H1 (cell line): ENCODE measurements at regions not wholly inside any gene's neighbourhood (a gene's known extent, or its start where the extent isn't known, plus 50 kb on each side); places are given as distances from the start of the nearest gene placed in this dataset.

ENCODE experiments used
- CHD7 ChIP-seq: fragments of 300-600 bp; sonication (generic); IDR thresholded peaks from 2 replicates; pipeline ENCODE4 v1.7.1; 2012; ENCODE audit warnings: low read length, moderate library complexity, mild to moderate bottlenecking, inconsistent platforms; ENCODE audit not compliant: insufficient replicate concordance
- CTCF ChIP-seq, 3 experiments: IDR thresholded peaks; 1 replicate in 2 of 3; 2 replicates in 1 of 3; pipeline versions ENCODE4 v1.5.1 to v1.6.1; 2011; ENCODE audit warnings: low read length in 3 of 3, mild to moderate bottlenecking in 3 of 3, inconsistent platforms in 2 of 3, low read depth in 1 of 3, moderate library complexity in 1 of 3; ENCODE audit not compliant: insufficient read depth in 1 of 3; ENCODE audit errors: control extremely low read depth in 1 of 3
- E2F6 ChIP-seq: IDR thresholded peaks from 2 replicates; pipeline ENCODE4 v1.6.1; 2012; ENCODE audit warnings: inconsistent platforms
- GTF2F1 ChIP-seq: IDR thresholded peaks from 2 replicates; pipeline ENCODE4 v1.6.1; 2012; ENCODE audit warnings: low read depth, low read length, improper control_type of control experiment, borderline replicate concordance
- NRF1 ChIP-seq: IDR thresholded peaks from 2 replicates; pipeline ENCODE4 v1.6.1; 2011; ENCODE audit warnings: mild to moderate bottlenecking, low read depth, low read length, improper control_type of control experiment
- POLR2A ChIP-seq, 2 experiments: IDR thresholded peaks; 1 replicate in 1 of 2; 2 replicates in 1 of 2; pipeline ENCODE4 v1.6.1; 2011; ENCODE audit warnings: low read depth in 2 of 2, low read length in 2 of 2, mild to moderate bottlenecking in 2 of 2; ENCODE audit errors: control extremely low read depth in 1 of 2

GRCh38 chr10:9853405-9854355, 1164.0 kb upstream of the CELF2 start (continued):
- TF ChIP-seq CHD7, result no peak
- TF ChIP-seq E2F6, result no peak
- TF ChIP-seq NRF1, result no peak
- no peak for TF ChIP-seq GTF2F1
- TF ChIP-seq POLR2A (IDR thresholded peaks at IDR 0.05; ENCODE audit: control extremely low read depth in 1 of 2, low read depth in 2 of 2, low read length in 2 of 2), result no peak
- no peak for TF ChIP-seq CTCF (IDR thresholded peaks at IDR 0.05; ENCODE audit: control extremely low read depth in 1 of 3, insufficient read depth in 1 of 3, low read depth in 1 of 3, low read length in 3 of 3)
